GM12878 (cell line): ENCODE measurements at regions not wholly inside any gene's neighbourhood (a gene's known extent, or its start where the extent isn't known, plus 50 kb on each side); places are given as distances from the start of the nearest gene placed in this dataset.

Experiments
- ATAC-seq: fragments of 200-7000 bp; cut with Tn5 transposase; 3 replicates; pipeline ENCODE4 v1.9.1; 2020; ENCODE audit warnings: mild to moderate bottlenecking, moderate library complexity
- BruUV-seq: library from RNA; stranded (reverse); fragments of 400-500 nt; replicated peaks from 2 replicates; lab custom pipeline; 2021; lab: Mats Ljungman, UMichigan
- CTCF ChIA-PET: fragments of 300-600 bp; sonication (Branson Sonifier 250); formaldehyde crosslinking; extraction: SDS; loops from one replicate; lab custom pipeline; 2021; ENCODE audit warnings: inconsistent platforms; lab: Yijun Ruan, JAX
- POLR2A ChIA-PET: fragments of 350-600 bp; formaldehyde crosslinking; extraction: SDS; loops from one replicate; lab custom pipeline; 2021; ENCODE audit warnings: inconsistent platforms; lab: Charles Lee
- RAD21 ChIA-PET: fragments of 300-600 bp; sonication (Branson Sonifier 250); formaldehyde crosslinking; loops from one replicate; lab custom pipeline; 2023; ENCODE audit warnings: antibody characterized with exemption; ENCODE audit not compliant: unreplicated experiment; lab: Charles Lee
- SMC1A ChIA-PET: fragments of 300-600 bp; sonication (Branson Sonifier 250); formaldehyde crosslinking; loops from one replicate; lab custom pipeline; 2023; ENCODE audit not compliant: unreplicated experiment, uncharacterized antibody; lab: Charles Lee
- DNase-seq: peaks from one replicate; pipeline ENCODE4 v3.0.0-alpha.2; 2011; ENCODE audit warnings: low read depth, low spot score
- FAIRE-seq: peaks from 3 replicates; lab custom pipeline; 2011; peaks lifted over from hg19 to GRCh38; lab: Jason Lieb, UNC
- H2AFZ ChIP-seq: 2 replicates; pipeline ENCODE4 v1.6.0; 2011; ENCODE audit warnings: low read depth, low read length, control low read depth; ENCODE audit not compliant: control insufficient read depth
- H3K27ac ChIP-seq: 2 replicates; pipeline ENCODE4 v1.5.1; 2011; ENCODE audit warnings: control low read depth; ENCODE audit not compliant: control insufficient read depth, insufficient read depth
- H3K27me3 ChIP-seq, 2 experiments: replicated peaks in 1 of 2; 2 replicates each; pipeline versions ENCODE4 v1.6.0 to v1.6.1; 2011; ENCODE audit warnings: low read length in 1 of 2; ENCODE audit not compliant: control insufficient read depth in 2 of 2, insufficient read depth in 2 of 2
- H3K36me3 ChIP-seq, 2 experiments: 2 replicates each; pipeline ENCODE4 v1.5.1; 2011; ENCODE audit warnings: low read length in 1 of 2; ENCODE audit not compliant: control insufficient read depth in 2 of 2, insufficient read depth in 2 of 2
- H3K4me1 ChIP-seq: 2 replicates; pipeline ENCODE4 v1.6.1; 2011; ENCODE audit warnings: mild to moderate bottlenecking, low read length, moderate library complexity, mixed read lengths; ENCODE audit not compliant: control insufficient read depth, insufficient read depth
- H3K4me2 ChIP-seq: 2 replicates; pipeline ENCODE4 v1.6.0; 2011; ENCODE audit warnings: control low read depth; ENCODE audit not compliant: control insufficient read depth, insufficient read depth
- H3K4me3 ChIP-seq: fragments of 200-600 bp; sonication (generic); 2 replicates; pipeline ENCODE4 v1.5.1; 2016
- H3K79me2 ChIP-seq: 2 replicates; pipeline ENCODE4 v1.6.0; 2011; ENCODE audit warnings: low read length; ENCODE audit not compliant: control insufficient read depth, insufficient read depth
- H3K9ac ChIP-seq: 2 replicates; pipeline ENCODE4 v1.8.0; 2011; ENCODE audit warnings: low read length, control low read depth, mixed read lengths; ENCODE audit not compliant: control insufficient read depth, insufficient read depth
- H3K9me3 ChIP-seq: replicated peaks from 3 replicates; pipeline ENCODE4 v1.5.1; 2011; ENCODE audit warnings: mild to moderate bottlenecking, low read length; ENCODE audit not compliant: control insufficient read depth, insufficient read depth
- H4K20me1 ChIP-seq: 2 replicates; pipeline ENCODE4 v1.6.0; 2011; ENCODE audit not compliant: control insufficient read depth, insufficient read depth
- BRCA1 ChIP-seq: IDR thresholded peaks from 2 replicates; pipeline ENCODE4 v1.6.1; 2011; ENCODE audit warnings: low read depth, low read length, improper control_type of control experiment
- CBX3 ChIP-seq: fragments of 200-600 bp; sonication (generic); IDR thresholded peaks from 2 replicates; pipeline ENCODE4 v1.6.1; 2016; ENCODE audit warnings: low read depth, borderline replicate concordance
- JUNB ChIP-seq: IDR thresholded peaks from 2 replicates; pipeline ENCODE4 v1.6.1; 2016; ENCODE audit warnings: antibody characterized with exemption, mild to moderate bottlenecking
- NBN ChIP-seq: fragments of 450-650 bp; IDR thresholded peaks from 2 replicates; pipeline ENCODE4 v1.6.1; 2016
- POLR2AphosphoS2 ChIP-seq: IDR thresholded peaks from 2 replicates; pipeline ENCODE4 v1.6.1; 2011; ENCODE audit warnings: low read depth, mild to moderate bottlenecking, low read length, improper control_type of control experiment, moderate library complexity
- RAD21 ChIP-seq: IDR thresholded peaks from 2 replicates; pipeline ENCODE4 v1.6.1; 2011; ENCODE audit warnings: mild to moderate bottlenecking, low read depth, low read length, moderate library complexity; ENCODE audit not compliant: insufficient read depth
- ZBED1 ChIP-seq: IDR thresholded peaks from 2 replicates; pipeline ENCODE4 v1.6.1; 2016; ENCODE audit warnings: borderline replicate concordance
- ZNF384 ChIP-seq: IDR thresholded peaks from 2 replicates; pipeline ENCODE4 v1.6.1; 2012; ENCODE audit warnings: low read depth, mild to moderate bottlenecking, low read length, improper control_type of control experiment, borderline replicate concordance
- ZSCAN29 ChIP-seq: fragments of 450-650 bp; IDR thresholded peaks from 2 replicates; pipeline ENCODE4 v1.6.1; 2017; ENCODE audit warnings: mild to moderate bottlenecking, moderate library complexity
- WGBS: methylation state at CpG from one replicate; pipeline ENCODE4 v1.1.6; 2016; ENCODE audit warnings: low lambda C conversion rate; ENCODE audit not compliant: insufficient replicate concordance, insufficient coverage; ENCODE audit errors: missing lambda C conversion rate; 5-methylcytosine and 5-hydroxymethylcytosine counted together
- in situ Hi-C: fragments of 300-500 bp; cut with MboI; formaldehyde crosslinking; loops from 9 replicates; pipeline ENCODE4 v1.14.3; 2018; ENCODE audit warnings: mixed read lengths
- intact Hi-C: fragments of 100-400 bp; cut with micrococcal nuclease; formaldehyde crosslinking; loops from one replicate; pipeline ENCODE4 v1.14.2; 2022; ENCODE audit not compliant: unreplicated experiment
- TF ChIP-seq, protein P1 (sequence below): fragments of 450-650 bp; IDR thresholded peaks from 2 replicates; pipeline ENCODE4 v1.6.1; 2017; ENCODE audit warnings: antibody characterized with exemption, mild to moderate bottlenecking, moderate library complexity

DNA sequence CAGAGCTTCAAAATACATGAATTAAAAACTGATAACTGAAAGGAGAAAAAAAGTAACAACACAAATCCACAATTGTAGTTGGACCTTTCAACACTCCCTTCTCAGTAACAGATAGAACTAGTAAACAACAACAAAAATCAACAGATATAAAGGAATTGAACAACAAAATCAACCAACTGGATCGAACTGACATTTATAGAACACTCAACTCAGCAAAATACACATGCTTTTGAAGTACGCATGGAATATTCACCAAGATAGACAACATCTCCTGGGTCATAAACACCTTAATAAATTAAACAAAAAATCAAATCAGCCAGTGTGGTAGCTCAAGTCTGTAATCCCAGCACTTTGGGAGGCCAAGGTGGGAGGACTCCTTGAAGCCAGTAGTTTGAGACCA lies 63.3 kb downstream of the ILRUN start:
- peaks cover 22% of the 10 kb centered on the region for H3K79me2 ChIP-seq
- H3K27ac ChIP-seq: no peak overlapping the region
- H3K4me1 ChIP-seq: peaks cover 4% of the 10 kb centered on the region
- CTCF ChIA-PET: interaction anchor here (0.9 kb wide), 1 partner anchor 41 kb away, joined by 3 read pairs; no protein-coding TSS in a partner anchor
- ATAC-seq (no peak), DNase-seq (no peak), FAIRE-seq (no peak)
- TF ChIP-seq CBX3 (no peak), POLR2AphosphoS2 (no peak), BRCA1 (no peak), RAD21 (no peak), NBN (no peak), ZNF384 (no peak), ZSCAN29 (no peak), ZBED1 (no peak), JUNB (no peak)
- TF ChIP-seq, protein P1, sequence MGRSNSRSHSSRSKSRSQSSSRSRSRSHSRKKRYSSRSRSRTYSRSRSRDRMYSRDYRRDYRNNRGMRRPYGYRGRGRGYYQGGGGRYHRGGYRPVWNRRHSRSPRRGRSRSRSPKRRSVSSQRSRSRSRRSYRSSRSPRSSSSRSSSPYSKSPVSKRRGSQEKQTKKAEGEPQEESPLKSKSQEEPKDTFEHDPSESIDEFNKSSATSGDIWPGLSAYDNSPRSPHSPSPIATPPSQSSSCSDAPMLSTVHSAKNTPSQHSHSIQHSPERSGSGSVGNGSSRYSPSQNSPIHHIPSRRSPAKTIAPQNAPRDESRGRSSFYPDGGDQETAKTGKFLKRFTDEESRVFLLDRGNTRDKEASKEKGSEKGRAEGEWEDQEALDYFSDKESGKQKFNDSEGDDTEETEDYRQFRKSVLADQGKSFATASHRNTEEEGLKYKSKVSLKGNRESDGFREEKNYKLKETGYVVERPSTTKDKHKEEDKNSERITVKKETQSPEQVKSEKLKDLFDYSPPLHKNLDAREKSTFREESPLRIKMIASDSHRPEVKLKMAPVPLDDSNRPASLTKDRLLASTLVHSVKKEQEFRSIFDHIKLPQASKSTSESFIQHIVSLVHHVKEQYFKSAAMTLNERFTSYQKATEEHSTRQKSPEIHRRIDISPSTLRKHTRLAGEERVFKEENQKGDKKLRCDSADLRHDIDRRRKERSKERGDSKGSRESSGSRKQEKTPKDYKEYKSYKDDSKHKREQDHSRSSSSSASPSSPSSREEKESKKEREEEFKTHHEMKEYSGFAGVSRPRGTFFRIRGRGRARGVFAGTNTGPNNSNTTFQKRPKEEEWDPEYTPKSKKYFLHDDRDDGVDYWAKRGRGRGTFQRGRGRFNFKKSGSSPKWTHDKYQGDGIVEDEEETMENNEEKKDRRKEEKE: no peak
- H4K20me1 ChIP-seq: no peaks in the 10 kb centered on the region
- H3K4me3 ChIP-seq: no peak overlapping the region
- no peak overlapping the region for H2AFZ ChIP-seq
- RAD21 ChIA-PET: no interaction called here
- H3K9ac ChIP-seq: no peak overlapping the region
- H3K36me3 ChIP-seq: peaks cover 5 to 17% of the 10 kb centered on the region in 2 experiments
- H3K4me2 ChIP-seq: no peak overlapping the region
- intact Hi-C loops: no loop called here
- SMC1A ChIA-PET: interaction anchor here (0.7 to 10.9 kb wide), 4 partner anchors 17 to 39 kb away, joined by 3 to 73 read pairs (median 3); no protein-coding TSS in a partner anchor
- H3K9me3 ChIP-seq: no peaks in the 10 kb centered on the region; the same call in 2 of the 3 replicates
- 81% methylated on average over 2 of the region's 2 CpGs for WGBS
- POLR2A ChIA-PET: interaction anchor here (0.6 kb wide), 1 partner anchor 173 kb away, joined by 3 read pairs; no protein-coding TSS in a partner anchor
- in situ Hi-C loops: no loop called here
- BruUV-seq: no TSS peak
- no peaks in the 10 kb centered on the region for H3K27me3 ChIP-seq
